MG63 (cell line): ENCODE measurements at regions not wholly inside any gene's neighbourhood (a gene's known extent, or its start where the extent isn't known, plus 50 kb on each side); places are given as distances from the start of the nearest gene placed in this dataset.
"Not testable (repeated sequence)": the region's sequence is repeated elsewhere in the genome, so short reads cannot be mapped to it uniquely, and the experiment has no call there.

Source experiments
- DNase-seq: peaks from one replicate; pipeline ENCODE4 v3.0.0-alpha.2; 2020
- H3K27me3 ChIP-seq: fragments of 250-450 bp; sonication (Bioruptor Pico); 2 replicates; pipeline ENCODE4 v1.5.1; 2020; ENCODE audit warnings: mild to moderate bottlenecking, moderate library complexity
- H3K36me3 ChIP-seq: fragments of 250-450 bp; sonication (Bioruptor Pico); 2 replicates; pipeline ENCODE4 v1.5.1; 2020; ENCODE audit warnings: mild to moderate bottlenecking, moderate library complexity
- H3K4me3 ChIP-seq: fragments of 250-450 bp; sonication (Bioruptor Pico); 2 replicates; pipeline ENCODE4 v1.5.1; 2020; ENCODE audit warnings: mild to moderate bottlenecking, moderate library complexity
- H3K9me3 ChIP-seq: fragments of 250-450 bp; sonication (Bioruptor Pico); 2 replicates; pipeline ENCODE4 v1.5.1; 2020; ENCODE audit warnings: mild to moderate bottlenecking, moderate library complexity

DNA sequence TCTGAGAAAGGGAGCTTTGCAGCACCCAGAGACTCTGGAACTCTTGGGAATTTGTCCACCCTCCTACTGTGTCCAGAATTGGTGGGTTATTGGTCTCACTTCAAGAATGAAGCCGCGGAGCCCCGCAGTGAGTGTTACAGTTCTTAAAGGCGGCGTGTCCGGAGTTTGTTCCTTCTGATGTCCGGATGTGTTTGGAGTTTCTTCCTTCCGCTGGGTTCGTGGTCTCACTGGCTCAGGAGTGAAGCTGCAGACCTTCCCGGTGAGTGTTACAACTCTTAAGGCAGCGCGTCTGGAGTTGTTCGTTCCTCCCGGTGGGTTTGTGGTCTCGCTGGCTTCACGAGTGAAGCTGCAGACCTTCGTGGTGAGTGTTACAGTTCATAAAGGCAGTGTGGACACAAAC is 824.7 kb downstream of the LRRTM4 start:
- H3K27me3 ChIP-seq, DNase-seq, H3K36me3 ChIP-seq, H3K4me3 ChIP-seq, H3K9me3 ChIP-seq: not testable (repeated sequence)

DNA sequence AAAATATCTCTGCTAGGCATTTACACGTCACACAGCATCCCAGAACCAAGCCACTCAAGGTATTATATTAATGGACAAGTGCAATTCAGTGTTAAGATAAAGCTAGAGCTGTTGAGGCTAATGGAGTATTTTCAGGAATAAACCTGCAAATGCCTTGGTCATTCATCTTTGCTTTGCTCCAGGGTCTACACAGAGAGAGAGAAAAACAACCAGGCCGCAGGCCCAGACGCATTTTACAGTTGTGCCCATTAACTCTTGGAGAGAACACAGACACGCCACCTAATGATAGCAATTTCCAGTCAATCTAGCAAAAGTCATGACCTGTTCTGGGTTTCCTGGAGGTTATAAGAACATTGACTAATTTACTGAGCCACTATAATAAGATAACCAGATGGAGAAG is 829.3 kb downstream of the LRRTM4 start:
- H3K27me3 ChIP-seq: no peaks in the 10 kb centered on the region
- H3K9me3 ChIP-seq: no peaks in the 10 kb centered on the region
- no peak for DNase-seq
- no peaks in the 10 kb centered on the region for H3K36me3 ChIP-seq
- no peak overlapping the region for H3K4me3 ChIP-seq

DNA sequence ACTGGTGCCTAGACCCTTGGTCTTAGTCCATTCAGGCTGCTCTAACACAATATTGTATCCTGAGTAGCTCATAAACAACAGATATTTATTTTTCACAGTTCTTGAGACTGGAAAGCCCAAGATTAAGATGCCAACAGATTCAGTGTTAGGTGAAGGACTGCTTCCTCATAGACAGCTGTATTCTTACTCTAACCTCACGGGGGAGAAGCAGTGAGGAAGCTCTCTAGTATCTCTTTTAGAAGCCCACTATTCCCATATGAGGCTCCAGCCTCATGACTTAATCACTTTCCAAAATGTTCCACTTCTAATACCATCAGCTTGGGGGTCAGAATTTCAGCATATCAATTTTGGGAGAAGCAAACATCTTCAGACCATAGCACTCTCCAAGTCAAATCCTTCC is 833.4 kb downstream of the LRRTM4 start:
- Histone ChIP-seq H3K4me3 (no peak overlapping the region), H3K9me3 (no peaks in the 10 kb centered on the region), H3K36me3 (no peaks in the 10 kb centered on the region), H3K27me3 (no peaks in the 10 kb centered on the region)
- no peak for DNase-seq

- no peak for DNase-seq
- H3K9me3 ChIP-seq: no peaks in the 10 kb centered on the region
- no peaks in the 10 kb centered on the region for H3K27me3 ChIP-seq
- H3K4me3 ChIP-seq: no peak overlapping the region
- H3K36me3 ChIP-seq: no peaks in the 10 kb centered on the region
Observed at GRCh38 chr2:76687923-76688322, 834.3 kb downstream of the LRRTM4 start.

DNA sequence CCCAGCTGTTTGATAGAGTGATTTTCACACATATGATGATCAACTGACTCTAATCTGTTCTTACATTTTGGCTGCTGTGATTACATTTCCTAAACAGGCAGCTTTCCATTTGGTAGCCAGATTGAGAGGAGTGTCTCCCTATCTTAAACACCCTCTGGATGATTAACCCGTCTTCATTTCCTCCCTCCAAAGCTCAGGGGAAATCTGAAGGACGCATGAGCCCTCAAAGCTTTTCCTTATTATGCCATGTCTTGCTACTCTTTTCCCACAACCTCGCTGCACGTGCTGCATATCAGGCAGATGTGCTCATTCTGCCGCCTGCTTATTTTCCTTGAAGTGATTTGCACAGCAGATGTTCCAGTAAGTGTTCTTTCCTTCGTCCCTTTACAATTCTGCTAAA is 837.4 kb downstream of the LRRTM4 start:
- no peak for DNase-seq
- H3K9me3 ChIP-seq: no peaks in the 10 kb centered on the region
- no peaks in the 10 kb centered on the region for H3K36me3 ChIP-seq
- H3K27me3 ChIP-seq: no peaks in the 10 kb centered on the region
- no peak overlapping the region for H3K4me3 ChIP-seq

DNA sequence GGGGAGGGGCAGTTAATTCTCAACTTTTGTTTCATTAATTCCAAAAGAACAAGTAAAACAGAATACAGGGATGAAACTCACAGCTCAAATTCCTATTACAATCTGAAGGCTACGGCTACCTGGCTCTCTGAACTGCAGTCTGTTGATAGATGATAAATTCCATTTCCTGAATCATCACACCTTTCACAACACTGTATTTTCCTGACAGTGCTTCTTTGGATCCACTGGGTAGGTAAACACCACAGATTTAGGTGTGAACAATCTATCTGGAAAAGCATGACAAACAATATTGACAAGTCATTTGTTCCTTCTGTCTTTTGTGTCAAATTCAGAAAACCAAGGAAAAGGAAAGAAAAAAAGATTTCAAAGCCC is 843.2 kb downstream of the LRRTM4 start:
- no peak for DNase-seq
- H3K36me3 ChIP-seq: no peaks in the 10 kb centered on the region
- H3K27me3 ChIP-seq: no peaks in the 10 kb centered on the region
- H3K4me3 ChIP-seq: no peak overlapping the region
- no peaks in the 10 kb centered on the region for H3K9me3 ChIP-seq

DNA sequence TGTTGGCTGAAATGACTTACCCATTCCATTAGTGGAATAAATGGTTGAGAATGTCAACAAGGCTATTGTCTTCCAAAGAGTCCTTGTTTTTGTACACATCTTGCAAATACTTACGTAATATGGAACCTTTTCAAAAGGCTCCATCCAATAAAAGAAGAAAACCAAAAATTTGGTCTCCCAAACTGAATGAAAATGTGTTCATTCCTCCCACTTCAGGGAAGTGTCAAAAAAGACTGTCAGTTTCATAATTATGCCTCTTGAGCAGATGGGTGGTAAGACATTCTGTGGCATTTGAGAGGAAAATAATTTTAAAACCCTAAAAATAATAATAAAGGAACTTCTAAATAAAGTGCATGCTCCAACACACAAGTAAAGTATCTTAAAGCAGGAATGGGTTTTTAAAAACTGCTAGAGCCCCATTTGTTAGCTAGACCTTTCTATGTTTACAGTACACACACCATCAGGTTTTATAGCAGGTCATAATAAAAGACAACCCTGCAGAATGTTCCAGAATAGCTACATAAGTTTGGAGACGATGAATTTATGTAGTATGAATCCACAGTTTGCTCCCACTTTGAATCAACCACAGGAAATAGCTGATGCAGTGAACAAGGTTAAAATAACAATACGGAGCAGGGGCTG is 843.7 kb downstream of the LRRTM4 start:
- Histone ChIP-seq H3K36me3 (no peaks in the 10 kb centered on the region), H3K9me3 (no peaks in the 10 kb centered on the region), H3K4me3 (no peak overlapping the region), H3K27me3 (no peaks in the 10 kb centered on the region)
- DNase-seq: no peak

GRCh38 chr2:76675212-76675611 is 847.0 kb downstream of the LRRTM4 start:
- Histone ChIP-seq H3K27me3 (no peaks in the 10 kb centered on the region), H3K9me3 (no peaks in the 10 kb centered on the region), H3K4me3 (no peak overlapping the region), H3K36me3 (no peaks in the 10 kb centered on the region)
- DNase-seq: no peak

GRCh38 chr2:76672798-76673197 is 849.4 kb downstream of the LRRTM4 start:
- no peak for DNase-seq
- Histone ChIP-seq H3K9me3 (no peaks in the 10 kb centered on the region), H3K27me3 (no peaks in the 10 kb centered on the region), H3K4me3 (no peak overlapping the region), H3K36me3 (no peaks in the 10 kb centered on the region)

GRCh38 chr2:76669966-76670465 is 852.2 kb downstream of the LRRTM4 start:
- H3K36me3 ChIP-seq: no peaks in the 10 kb centered on the region
- no peaks in the 10 kb centered on the region for H3K27me3 ChIP-seq
- DNase-seq: no peak
- no peaks in the 10 kb centered on the region for H3K9me3 ChIP-seq
- no peak overlapping the region for H3K4me3 ChIP-seq

GRCh38 chr2:76668279-76668678 is 853.9 kb downstream of the LRRTM4 start:
- no peak for DNase-seq
- Histone ChIP-seq H3K4me3 (no peak overlapping the region), H3K27me3 (no peaks in the 10 kb centered on the region), H3K9me3 (no peaks in the 10 kb centered on the region), H3K36me3 (no peaks in the 10 kb centered on the region)

DNA sequence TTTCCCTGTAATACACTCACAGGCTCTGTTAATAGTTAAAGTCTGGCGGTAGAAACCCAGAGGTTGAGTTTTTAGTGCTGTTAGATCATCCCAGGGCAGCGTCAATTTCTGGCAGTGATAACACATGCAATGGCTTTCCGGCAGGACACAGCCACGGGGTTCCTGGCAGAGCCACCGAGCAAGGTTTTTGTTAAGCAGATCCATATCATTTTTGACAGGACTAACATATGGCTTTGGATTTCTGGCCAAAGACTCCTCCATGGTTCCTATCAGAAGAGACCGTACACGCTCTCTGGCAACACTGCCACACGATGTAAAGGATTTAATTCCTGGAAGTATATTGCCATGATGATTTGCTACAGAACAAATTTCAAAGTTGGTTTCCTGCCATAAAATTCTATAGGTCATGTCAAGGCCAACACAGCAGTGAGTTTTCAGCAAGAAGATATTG is 854.3 kb downstream of the LRRTM4 start:
- no peaks in the 10 kb centered on the region for H3K9me3 ChIP-seq
- no peak overlapping the region for H3K4me3 ChIP-seq
- no peak for DNase-seq
- H3K27me3 ChIP-seq: no peaks in the 10 kb centered on the region
- H3K36me3 ChIP-seq: no peaks in the 10 kb centered on the region

GRCh38 chr2:76642129-76642528 is 880.0 kb downstream of the LRRTM4 start:
- no peak for DNase-seq
- Histone ChIP-seq H3K9me3 (no peaks in the 10 kb centered on the region), H3K36me3 (no peaks in the 10 kb centered on the region), H3K4me3 (no peak overlapping the region), H3K27me3 (no peaks in the 10 kb centered on the region)

GRCh38 chr2:76641506-76641905 is 880.7 kb downstream of the LRRTM4 start:
- H3K4me3 ChIP-seq: no peak overlapping the region
- DNase-seq: no peak
- no peaks in the 10 kb centered on the region for H3K36me3 ChIP-seq
- no peaks in the 10 kb centered on the region for H3K9me3 ChIP-seq
- H3K27me3 ChIP-seq: no peaks in the 10 kb centered on the region

DNA sequence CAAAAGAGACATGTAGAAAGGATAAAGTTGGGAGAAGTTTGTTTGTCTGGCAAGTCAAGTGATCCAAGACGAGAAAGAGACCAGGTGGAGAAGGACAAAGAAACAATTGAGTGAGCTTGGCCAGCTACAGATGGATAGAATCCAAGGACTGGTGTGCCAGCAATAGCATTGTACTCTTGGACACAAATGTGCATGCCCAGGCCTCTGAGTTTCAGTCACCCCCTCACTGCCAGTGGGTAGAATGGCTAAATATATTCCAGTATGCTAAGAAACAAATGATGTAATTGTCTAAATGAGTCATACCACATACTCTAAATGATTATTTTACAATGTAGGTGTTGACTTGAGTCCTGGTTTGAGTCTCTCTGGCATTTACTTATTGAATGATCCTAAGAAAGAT is 881.3 kb downstream of the LRRTM4 start:
- Histone ChIP-seq H3K4me3 (no peak overlapping the region), H3K27me3 (no peaks in the 10 kb centered on the region), H3K9me3 (no peaks in the 10 kb centered on the region), H3K36me3 (no peaks in the 10 kb centered on the region)
- peak; percentile 32 for DNase-seq

DNA sequence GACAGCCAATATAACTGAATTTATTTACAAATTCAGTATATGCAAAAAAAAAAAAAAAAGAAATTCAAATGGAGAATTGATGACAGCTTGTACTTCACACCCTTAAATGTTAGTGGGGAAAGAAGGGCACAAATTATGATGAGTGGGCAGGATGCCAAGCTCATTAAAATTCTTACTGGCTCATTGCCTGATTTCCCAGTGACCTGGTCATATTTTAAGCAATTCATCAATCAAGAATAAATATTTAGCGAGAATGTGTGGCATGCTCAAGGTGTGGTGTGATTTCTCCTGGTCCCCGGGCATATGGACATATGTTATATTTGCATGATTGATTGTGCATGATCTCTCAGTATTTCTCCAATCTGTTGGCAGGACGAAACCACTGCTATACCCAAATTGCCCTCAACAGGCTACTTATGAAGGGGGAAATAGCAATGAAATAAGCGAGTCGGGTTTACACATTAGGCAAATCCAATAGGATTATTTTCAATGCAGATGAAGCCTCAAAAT is 883.0 kb downstream of the LRRTM4 start:
- Histone ChIP-seq H3K4me3 (no peak overlapping the region), H3K36me3 (no peaks in the 10 kb centered on the region), H3K9me3 (no peaks in the 10 kb centered on the region), H3K27me3 (no peaks in the 10 kb centered on the region)
- no peak for DNase-seq

GRCh38 chr2:76633276-76633921 is 888.8 kb downstream of the LRRTM4 start:
- Histone ChIP-seq H3K27me3 (no peaks in the 10 kb centered on the region), H3K4me3 (no peak overlapping the region), H3K9me3 (no peaks in the 10 kb centered on the region), H3K36me3 (no peaks in the 10 kb centered on the region)
- no peak for DNase-seq

- DNase-seq: no peak
- Histone ChIP-seq H3K4me3 (no peak overlapping the region), H3K9me3 (no peaks in the 10 kb centered on the region), H3K36me3 (no peaks in the 10 kb centered on the region), H3K27me3 (no peaks in the 10 kb centered on the region)
Observed at GRCh38 chr2:76625101-76625500, 897.1 kb downstream of the LRRTM4 start.
